GM04504 (cell line): ENCODE measurements at regions not wholly inside any gene's neighbourhood (a gene's known extent, or its start where the extent isn't known, plus 50 kb on each side); places are given as distances from the start of the nearest gene placed in this dataset.
"Not testable (repeated sequence)": the region's sequence is repeated elsewhere in the genome, so short reads cannot be mapped to it uniquely, and the experiment has no call there.

Experiments used
- DNase-seq: peaks from one replicate; pipeline ENCODE4 v3.0.0-alpha.2; 2012; ENCODE audit warnings: low read depth

- DNase-seq, result no peak
Measured at GRCh38 chr1:172717722-172718465, 59.0 kb downstream of the FASLG start.

- DNase-seq, result no peak
Measured at GRCh38 chr1:172719066-172719627, 60.2 kb downstream of the FASLG start.

GRCh38 chr1:172719694-172720138 is 60.8 kb downstream of the FASLG start:
- DNase-seq, result no peak

- no peak for DNase-seq
Measured at GRCh38 chr1:172720339-172720738, 61.4 kb downstream of the FASLG start.

- no peak for DNase-seq
Measured at GRCh38 chr1:172723251-172723650, 64.3 kb downstream of the FASLG start.

- DNase-seq, result no peak
Measured at GRCh38 chr1:172724232-172724631, 65.3 kb downstream of the FASLG start.

- DNase-seq, result no peak
Measured at GRCh38 chr1:172724765-172725613, 66.1 kb downstream of the FASLG start.

- DNase-seq, result no peak
Measured at GRCh38 chr1:172726740-172727139, 67.8 kb downstream of the FASLG start.

GRCh38 chr1:172727275-172727857 is 68.5 kb downstream of the FASLG start:
- no peak for DNase-seq

GRCh38 chr1:172727956-172728603 is 69.2 kb downstream of the FASLG start:
- DNase-seq, result no peak

GRCh38 chr1:172728705-172729104 is 69.8 kb downstream of the FASLG start:
- not testable (repeated sequence) for DNase-seq

- no peak for DNase-seq
Measured at GRCh38 chr1:172732427-172732826, 73.5 kb downstream of the FASLG start.

- no peak for DNase-seq
Measured at GRCh38 chr1:172733815-172734214, 74.9 kb downstream of the FASLG start.

- DNase-seq, result no peak
Measured at GRCh38 chr1:172738389-172738788, 79.5 kb downstream of the FASLG start.

GRCh38 chr1:172742599-172743500 is 83.9 kb downstream of the FASLG start:
- DNase-seq, result no peak

GRCh38 chr1:172745014-172745413 is 86.1 kb downstream of the FASLG start:
- DNase-seq, result peak; percentile 62

- DNase-seq, result peak; percentile 92
Measured at GRCh38 chr1:172746091-172746949, 87.4 kb downstream of the FASLG start.

- DNase-seq, result no peak
Measured at GRCh38 chr1:172748201-172748600, 89.3 kb downstream of the FASLG start.

GRCh38 chr1:172751683-172752082 is 92.8 kb downstream of the FASLG start:
- no peak for DNase-seq

GRCh38 chr1:172753964-172754363 is 95.1 kb downstream of the FASLG start:
- no peak for DNase-seq
